GM12878 (cell line): ENCODE measurements at regions not wholly inside any gene's neighbourhood (a gene's known extent, or its start where the extent isn't known, plus 50 kb on each side); places are given as distances from the start of the nearest gene placed in this dataset.

Experiments
- ASH2L ChIP-seq: fragments of 300-600, 200-600 bp; sonication (generic); IDR thresholded peaks from 2 replicates; pipeline ENCODE4 v1.6.1; 2017; ENCODE audit warnings: low read depth, mild to moderate bottlenecking, borderline replicate concordance
- GABPA ChIP-seq: IDR thresholded peaks from 2 replicates; pipeline ENCODE4 v1.6.1; 2014; ENCODE audit warnings: antibody characterized with exemption, low read depth, mild to moderate bottlenecking, inconsistent platforms
- POLR2A ChIP-seq: IDR thresholded peaks from 2 replicates; pipeline ENCODE4 v1.6.1; 2011; ENCODE audit warnings: low read depth, mild to moderate bottlenecking, low read length
- RAD21 ChIP-seq: IDR thresholded peaks from 2 replicates; pipeline ENCODE4 v1.6.1; 2011; ENCODE audit warnings: mild to moderate bottlenecking, low read depth, low read length, moderate library complexity; ENCODE audit not compliant: insufficient read depth
- TF ChIP-seq, protein P1 (sequence below), 3 experiments: IDR thresholded peaks in 2 of 3; conservative IDR thresholded peaks in 1 of 3; 2 replicates each; pipeline ENCODE4 v1.5.1; 2011; ENCODE audit warnings: low read depth in 3 of 3, low read length in 3 of 3, mild to moderate bottlenecking in 3 of 3, control low read depth in 2 of 3, moderate library complexity in 2 of 3, inconsistent platforms in 1 of 3, mixed read lengths in 1 of 3; ENCODE audit not compliant: control insufficient read depth in 2 of 3, insufficient read depth in 1 of 3; ENCODE audit errors: extremely low read depth in 1 of 3

DNA sequence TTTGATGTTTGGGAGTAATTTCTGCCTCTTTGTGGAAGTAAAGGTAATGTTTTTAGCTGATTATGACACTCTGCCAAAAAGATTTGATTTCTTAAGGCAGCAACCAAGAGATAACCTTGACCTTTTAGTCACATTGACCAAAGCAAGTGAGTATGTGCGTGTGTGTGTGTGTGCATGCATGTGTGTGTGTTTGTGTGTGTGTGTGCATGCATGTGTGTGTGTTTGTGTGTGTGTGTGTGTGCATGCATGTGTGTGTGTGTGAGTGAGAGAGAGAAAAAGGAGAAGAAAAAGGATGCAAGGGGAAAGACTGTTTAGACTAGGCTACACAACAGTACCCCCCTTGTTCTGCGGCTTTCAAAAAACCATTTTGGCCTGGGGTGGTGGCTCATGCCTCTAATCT lies 88.1 kb upstream of the NPVF start:
- TF ChIP-seq RAD21 (no peak), ASH2L (no peak), GABPA (no peak), POLR2A (no peak)
- TF ChIP-seq, protein P1, sequence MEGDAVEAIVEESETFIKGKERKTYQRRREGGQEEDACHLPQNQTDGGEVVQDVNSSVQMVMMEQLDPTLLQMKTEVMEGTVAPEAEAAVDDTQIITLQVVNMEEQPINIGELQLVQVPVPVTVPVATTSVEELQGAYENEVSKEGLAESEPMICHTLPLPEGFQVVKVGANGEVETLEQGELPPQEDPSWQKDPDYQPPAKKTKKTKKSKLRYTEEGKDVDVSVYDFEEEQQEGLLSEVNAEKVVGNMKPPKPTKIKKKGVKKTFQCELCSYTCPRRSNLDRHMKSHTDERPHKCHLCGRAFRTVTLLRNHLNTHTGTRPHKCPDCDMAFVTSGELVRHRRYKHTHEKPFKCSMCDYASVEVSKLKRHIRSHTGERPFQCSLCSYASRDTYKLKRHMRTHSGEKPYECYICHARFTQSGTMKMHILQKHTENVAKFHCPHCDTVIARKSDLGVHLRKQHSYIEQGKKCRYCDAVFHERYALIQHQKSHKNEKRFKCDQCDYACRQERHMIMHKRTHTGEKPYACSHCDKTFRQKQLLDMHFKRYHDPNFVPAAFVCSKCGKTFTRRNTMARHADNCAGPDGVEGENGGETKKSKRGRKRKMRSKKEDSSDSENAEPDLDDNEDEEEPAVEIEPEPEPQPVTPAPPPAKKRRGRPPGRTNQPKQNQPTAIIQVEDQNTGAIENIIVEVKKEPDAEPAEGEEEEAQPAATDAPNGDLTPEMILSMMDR (IDR thresholded peaks at IDR 0.05 in 2 of 3, conservative IDR thresholded peaks at IDR 0.05 in 1 of 3; ENCODE audit: control insufficient read depth in 2 of 3, extremely low read depth in 1 of 3, insufficient read depth in 1 of 3, low read depth in 3 of 3, low read length in 3 of 3), result no peak
